ENCODE measurements at regions not wholly inside any gene's neighbourhood (a gene's known extent, or its start where the extent isn't known, plus 50 kb on each side); places are given as distances from the start of the nearest gene placed in this dataset.

DNA sequence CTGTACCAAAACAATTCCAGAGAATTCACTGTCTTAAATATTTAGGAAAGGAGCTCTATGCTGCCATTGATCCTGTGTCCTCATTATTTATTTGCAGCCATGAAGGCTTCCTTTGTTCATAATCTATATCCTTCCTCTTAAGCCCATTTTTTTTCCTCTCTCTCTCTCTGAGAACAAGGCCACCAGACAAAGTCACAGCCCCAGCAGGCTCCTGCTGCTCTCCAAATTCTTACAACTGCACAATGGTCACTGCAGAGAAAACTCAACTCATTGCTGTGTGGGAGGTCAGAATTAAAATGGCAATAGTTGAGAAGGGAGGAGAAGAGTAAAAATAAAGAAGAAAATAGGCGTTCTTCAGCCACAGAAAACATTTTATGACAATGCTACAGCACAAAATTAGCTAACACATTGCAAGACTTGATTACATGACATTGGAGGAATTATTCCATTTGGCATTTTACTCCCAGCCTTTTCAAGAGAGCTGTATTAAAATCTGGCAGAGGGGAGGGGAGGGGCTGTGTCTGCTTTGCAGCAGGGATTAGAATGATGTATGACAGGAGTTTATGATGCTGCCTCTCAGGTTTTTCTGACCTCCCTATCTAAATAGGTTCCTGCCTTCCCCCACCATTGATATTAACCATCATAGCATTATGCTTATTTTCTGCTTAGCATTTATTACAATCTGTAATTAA is 399.7 kb upstream of the THBS1 start:
- TF ChIP-seq, protein P1, sequence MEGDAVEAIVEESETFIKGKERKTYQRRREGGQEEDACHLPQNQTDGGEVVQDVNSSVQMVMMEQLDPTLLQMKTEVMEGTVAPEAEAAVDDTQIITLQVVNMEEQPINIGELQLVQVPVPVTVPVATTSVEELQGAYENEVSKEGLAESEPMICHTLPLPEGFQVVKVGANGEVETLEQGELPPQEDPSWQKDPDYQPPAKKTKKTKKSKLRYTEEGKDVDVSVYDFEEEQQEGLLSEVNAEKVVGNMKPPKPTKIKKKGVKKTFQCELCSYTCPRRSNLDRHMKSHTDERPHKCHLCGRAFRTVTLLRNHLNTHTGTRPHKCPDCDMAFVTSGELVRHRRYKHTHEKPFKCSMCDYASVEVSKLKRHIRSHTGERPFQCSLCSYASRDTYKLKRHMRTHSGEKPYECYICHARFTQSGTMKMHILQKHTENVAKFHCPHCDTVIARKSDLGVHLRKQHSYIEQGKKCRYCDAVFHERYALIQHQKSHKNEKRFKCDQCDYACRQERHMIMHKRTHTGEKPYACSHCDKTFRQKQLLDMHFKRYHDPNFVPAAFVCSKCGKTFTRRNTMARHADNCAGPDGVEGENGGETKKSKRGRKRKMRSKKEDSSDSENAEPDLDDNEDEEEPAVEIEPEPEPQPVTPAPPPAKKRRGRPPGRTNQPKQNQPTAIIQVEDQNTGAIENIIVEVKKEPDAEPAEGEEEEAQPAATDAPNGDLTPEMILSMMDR (IDR thresholded peaks at IDR 0.05; ENCODE audit: low read depth, low read length) = no peak
- TF ChIP-seq EZH2phosphoT487 (IDR thresholded peaks at IDR 0.05; ENCODE audit: low read depth) = no peak

Data from OCI-LY3 (cell line).